GM19324 (cell line): ENCODE measurements at regions not wholly inside any gene's neighbourhood (a gene's known extent, or its start where the extent isn't known, plus 50 kb on each side); places are given as distances from the start of the nearest gene placed in this dataset.

Experiments used
- ATAC-seq: cut with Tn5 transposase; IDR thresholded peaks from one replicate; pipeline ENCODE4 v1.9.1; 2021; ENCODE audit warnings: mild to moderate bottlenecking, moderate library complexity; ENCODE audit not compliant: unreplicated experiment, low FRiP score

GRCh38 chr12:127620735-127621355 is 646.1 kb upstream of the TMEM132C start:
- ATAC-seq: no peak

GRCh38 chr12:127621366-127621765 is 645.6 kb upstream of the TMEM132C start:
- ATAC-seq: no peak

- no peak for ATAC-seq
Observed at GRCh38 chr12:127623362-127623761, 643.6 kb upstream of the TMEM132C start.

- ATAC-seq: no peak
Observed at GRCh38 chr12:127625176-127625771, 641.7 kb upstream of the TMEM132C start.

GRCh38 chr12:127628645-127629044 is 638.3 kb upstream of the TMEM132C start:
- no peak for ATAC-seq

GRCh38 chr12:127629066-127629820 is 637.7 kb upstream of the TMEM132C start:
- ATAC-seq: no peak

- ATAC-seq: no peak
Observed at GRCh38 chr12:127632461-127632860, 634.5 kb upstream of the TMEM132C start.

GRCh38 chr12:127635838-127636237 is 631.1 kb upstream of the TMEM132C start:
- ATAC-seq: no peak

- ATAC-seq: no peak
Observed at GRCh38 chr12:127636882-127637281, 630.1 kb upstream of the TMEM132C start.

GRCh38 chr12:127640181-127640886 is 626.6 kb upstream of the TMEM132C start:
- ATAC-seq: no peak

GRCh38 chr12:127642208-127642607 is 624.8 kb upstream of the TMEM132C start:
- ATAC-seq: no peak

GRCh38 chr12:127648321-127648720 is 618.6 kb upstream of the TMEM132C start:
- ATAC-seq: no peak

GRCh38 chr12:127649961-127650360 is 617.0 kb upstream of the TMEM132C start:
- ATAC-seq: no peak

GRCh38 chr12:127650626-127651025 is 616.3 kb upstream of the TMEM132C start:
- ATAC-seq: no peak

- no peak for ATAC-seq
Observed at GRCh38 chr12:127652281-127652680, 614.7 kb upstream of the TMEM132C start.

GRCh38 chr12:127654383-127654985 is 612.5 kb upstream of the TMEM132C start:
- no peak for ATAC-seq

GRCh38 chr12:127655691-127656090 is 611.3 kb upstream of the TMEM132C start:
- no peak for ATAC-seq

GRCh38 chr12:127656266-127656665 is 610.7 kb upstream of the TMEM132C start:
- ATAC-seq: no peak

- no peak for ATAC-seq
Observed at GRCh38 chr12:127657036-127657435, 609.9 kb upstream of the TMEM132C start.

GRCh38 chr12:127660961-127661360 is 606.0 kb upstream of the TMEM132C start:
- ATAC-seq: no peak

GRCh38 chr12:127663716-127664115 is 603.3 kb upstream of the TMEM132C start:
- ATAC-seq: no peak
